COLO829 (cell line): ENCODE measurements at regions not wholly inside any gene's neighbourhood (a gene's known extent, or its start where the extent isn't known, plus 50 kb on each side); places are given as distances from the start of the nearest gene placed in this dataset.

Source experiments
- DNase-seq: peaks from one replicate; pipeline ENCODE4 v3.0.0; 2012; ENCODE audit warnings: low spot score

DNA sequence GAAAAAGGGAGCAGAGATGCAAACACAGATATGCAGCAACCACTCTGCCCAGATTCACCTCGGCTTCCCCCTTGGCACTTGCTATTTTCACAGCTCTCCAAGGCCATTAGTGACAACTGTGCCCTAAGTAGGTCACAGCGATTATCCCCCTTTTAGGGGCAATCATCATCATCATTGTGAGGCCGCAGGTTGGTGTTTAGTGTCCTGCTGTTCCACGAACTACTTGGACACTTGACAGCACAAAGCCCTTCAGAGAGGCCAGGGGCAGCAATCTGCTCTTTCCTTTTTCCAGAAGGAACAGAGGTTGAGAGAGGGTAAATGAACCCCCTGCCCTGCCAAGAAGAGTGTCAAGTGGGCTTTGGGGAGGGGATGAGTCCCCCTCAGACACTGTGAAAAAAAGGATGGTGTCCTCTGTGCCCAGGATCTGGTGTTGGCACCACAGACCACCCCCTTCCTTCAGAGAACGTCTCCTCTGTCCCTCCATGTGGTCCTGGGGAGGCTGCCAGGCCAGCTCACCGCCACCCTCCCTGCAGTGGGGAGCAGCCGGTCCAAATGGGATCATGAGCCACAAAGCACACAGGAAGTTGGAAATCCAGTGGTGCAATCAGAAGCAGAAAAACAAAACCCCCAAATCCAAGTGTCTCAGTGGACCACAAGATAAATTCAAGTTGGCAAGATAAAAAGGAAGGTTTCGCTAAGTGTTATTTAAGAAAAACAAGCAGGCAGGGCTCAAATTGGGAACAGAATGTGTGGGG is 78.4 kb upstream of the MED9 start:
- no peak for DNase-seq

DNA sequence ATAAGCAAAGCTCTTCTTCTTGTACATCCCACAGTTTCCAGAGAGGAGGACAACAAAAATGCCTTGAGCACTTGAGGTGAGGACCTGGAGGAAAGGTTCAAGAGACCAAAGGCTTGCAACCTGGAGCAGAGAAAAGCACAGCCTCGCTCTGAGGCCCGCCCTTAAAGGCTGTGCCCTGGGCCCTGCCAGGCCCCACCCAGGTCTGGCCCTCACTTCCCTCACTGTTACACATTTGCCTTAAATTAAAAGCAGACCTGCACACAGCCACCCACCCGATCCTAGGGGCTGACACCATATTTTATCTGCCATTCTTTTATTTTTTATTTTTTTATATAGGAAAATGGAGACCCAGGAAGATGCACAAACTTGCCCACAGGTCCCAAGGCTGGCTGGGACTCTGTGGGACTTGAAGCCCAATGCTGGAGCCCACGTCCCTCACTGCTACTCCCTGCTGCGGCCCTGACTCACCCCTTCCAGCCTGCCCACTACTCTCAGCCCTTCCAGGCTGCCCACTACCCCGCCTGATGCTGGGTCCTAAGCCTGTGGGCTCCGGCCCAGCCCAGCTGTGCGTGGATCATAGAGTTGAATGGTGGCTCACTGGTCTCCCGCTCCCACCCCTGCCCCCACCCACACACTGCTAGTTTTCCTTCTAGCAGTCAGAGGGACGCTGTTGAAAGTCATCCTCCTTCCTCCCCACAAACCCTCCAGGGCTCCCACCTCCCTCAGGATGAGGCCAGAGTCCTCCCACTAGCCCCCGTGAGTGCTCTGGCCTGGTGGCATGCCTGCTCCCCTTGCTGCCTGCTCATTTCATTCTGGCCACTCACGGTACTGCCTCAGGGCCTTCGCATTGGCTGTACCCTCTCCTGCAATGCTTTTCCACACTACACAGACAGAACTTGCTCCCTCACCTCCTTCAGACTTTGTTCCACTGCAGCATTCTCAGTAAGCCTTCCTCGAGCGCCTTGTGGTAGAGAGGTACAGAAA is 77.6 kb upstream of the MED9 start:
- DNase-seq, result no peak

DNA sequence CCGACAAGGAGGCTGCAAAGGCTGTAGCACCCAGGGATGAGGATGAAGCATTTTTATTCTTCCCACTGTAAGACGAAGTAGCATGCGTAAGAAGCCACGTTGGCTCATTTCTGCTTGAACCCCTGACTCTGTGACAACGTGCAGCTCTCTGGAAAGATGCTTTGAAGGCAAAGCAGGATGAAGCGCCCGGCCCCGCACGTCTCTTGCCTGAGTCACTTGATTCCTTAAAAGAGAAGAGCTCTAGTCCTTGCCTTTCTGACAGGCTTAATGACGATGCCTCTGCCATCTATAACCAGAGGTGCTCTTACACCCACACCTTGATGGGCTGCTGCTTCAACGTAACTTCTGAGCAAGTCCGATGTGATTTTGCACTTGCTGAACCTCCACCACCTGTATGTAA is 76.7 kb upstream of the MED9 start:
- DNase-seq, result no peak

DNA sequence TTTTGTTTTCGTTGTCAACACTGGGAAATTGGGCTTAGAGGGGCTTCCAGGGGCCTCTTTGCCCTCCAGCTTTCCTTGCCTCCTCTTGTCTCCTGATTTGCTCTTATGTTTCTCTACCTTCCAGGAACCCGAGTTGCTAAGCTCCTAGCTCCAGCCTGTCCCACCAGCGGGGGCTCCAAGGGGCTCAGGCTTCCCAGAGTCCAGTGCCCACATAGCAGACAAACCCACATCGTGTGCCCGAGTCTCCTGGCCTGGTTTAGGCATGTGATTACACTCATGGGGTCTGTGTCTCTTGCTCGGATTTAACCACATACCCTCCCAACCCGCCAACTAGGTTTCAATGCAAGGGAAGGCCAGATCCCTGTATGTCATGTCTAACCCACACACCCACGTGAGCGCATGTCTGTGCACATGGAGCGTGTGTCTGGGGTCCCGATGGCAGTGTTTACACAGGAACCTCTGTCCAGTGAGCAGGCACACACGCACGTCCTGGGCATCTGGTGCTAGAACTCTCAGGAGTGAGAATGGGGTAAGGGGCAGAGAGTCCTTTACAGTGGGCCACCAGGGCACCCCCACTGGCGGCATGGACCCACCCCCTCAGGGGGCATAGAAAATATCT is 76.1 kb upstream of the MED9 start:
- DNase-seq, result no peak

GRCh38 chr17:17401271-17401781 is 75.5 kb upstream of the MED9 start:
- DNase-seq, result no peak

DNA sequence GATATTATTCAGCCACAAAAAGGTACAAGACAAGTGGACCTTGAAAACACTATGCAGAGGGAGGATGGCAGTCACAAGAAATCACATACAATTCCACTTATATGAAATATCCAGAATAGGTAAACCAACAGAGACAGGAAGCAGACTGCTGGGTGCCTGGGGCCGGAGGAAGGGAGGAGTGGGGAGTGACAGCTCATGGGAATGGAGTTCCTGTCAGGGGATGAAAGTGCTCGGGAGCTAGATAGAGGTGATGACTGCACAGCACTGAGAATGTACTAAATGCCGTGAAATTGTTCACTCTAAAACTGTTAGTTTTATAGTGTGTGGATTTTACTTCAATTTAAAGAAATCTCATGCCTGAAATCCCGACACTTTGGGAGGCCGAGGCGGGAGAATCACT is 74.2 kb upstream of the MED9 start:
- DNase-seq, result no peak

- DNase-seq, result no peak
Observed at GRCh38 chr17:17403065-17403464, 73.7 kb upstream of the MED9 start.

GRCh38 chr17:17403899-17404576 is 72.8 kb upstream of the MED9 start:
- no peak for DNase-seq

GRCh38 chr17:17405673-17406072 is 71.1 kb upstream of the MED9 start:
- DNase-seq, result no peak

DNA sequence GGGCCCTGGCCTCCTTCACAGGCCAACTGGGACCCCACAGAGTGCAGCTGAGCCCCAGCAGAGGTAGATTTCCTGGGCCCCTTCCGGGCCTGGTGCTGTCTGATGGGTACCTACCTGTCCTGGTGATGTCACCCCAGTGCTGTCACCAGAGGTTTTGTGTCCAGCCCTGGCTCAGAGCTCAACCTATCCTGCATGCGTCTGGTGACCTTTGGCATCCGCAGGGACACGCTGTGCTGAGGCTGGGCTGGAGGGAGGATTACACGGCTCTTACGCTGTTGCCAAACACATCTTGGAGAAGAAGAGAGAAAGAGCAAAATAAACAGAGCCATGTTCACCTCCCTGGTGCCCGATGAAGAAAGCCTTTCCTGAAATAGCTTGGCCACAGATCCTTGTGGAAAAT is 70.6 kb upstream of the MED9 start:
- no peak for DNase-seq

DNA sequence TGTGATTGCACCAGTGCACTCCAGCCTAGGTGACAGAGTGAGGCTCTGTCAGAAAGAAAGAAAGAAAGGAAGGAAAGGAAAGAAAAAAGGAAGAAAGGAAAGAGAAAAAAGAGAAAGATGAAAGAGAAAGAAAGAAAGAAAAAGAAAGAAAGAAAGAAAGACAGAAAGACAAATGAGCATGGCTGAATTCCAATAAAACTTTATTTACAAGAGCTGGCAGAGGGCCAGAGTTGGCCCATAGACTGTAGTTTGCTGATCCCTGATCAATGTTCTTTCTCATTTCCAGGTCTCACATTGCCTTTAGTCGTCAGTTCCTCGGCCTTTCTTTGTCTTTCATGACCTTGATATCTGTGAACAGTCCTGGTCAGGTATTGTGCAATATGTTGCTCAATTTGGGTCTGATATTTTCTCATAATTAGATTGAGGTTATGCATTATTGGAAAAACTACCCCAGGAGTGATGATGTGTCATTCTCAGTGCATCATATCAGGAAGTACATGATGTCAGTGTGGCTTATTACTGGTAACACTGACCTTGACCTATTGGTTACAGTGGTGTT is 68.5 kb upstream of the MED9 start:
- DNase-seq, result no peak

DNA sequence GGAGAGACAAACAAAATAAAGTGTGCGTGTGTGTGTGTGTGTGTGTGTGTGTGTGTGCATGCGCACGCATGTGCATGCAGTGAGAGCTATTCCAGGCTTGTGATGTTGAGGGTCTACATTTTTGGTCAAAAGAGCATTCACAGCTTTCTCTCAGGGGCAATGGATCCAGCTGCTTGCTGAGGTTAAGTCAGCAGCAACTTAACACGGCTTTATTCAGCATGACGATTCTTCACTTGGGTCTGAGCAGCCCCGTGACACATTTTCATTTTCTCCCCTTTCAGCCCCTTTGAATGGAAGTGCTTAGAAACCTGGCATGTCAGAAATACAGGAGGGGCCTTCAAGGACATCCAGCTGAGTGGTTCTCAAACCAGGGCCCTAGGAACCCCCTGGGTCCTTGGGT is 66.4 kb upstream of the MED9 start:
- DNase-seq, result no peak

DNA sequence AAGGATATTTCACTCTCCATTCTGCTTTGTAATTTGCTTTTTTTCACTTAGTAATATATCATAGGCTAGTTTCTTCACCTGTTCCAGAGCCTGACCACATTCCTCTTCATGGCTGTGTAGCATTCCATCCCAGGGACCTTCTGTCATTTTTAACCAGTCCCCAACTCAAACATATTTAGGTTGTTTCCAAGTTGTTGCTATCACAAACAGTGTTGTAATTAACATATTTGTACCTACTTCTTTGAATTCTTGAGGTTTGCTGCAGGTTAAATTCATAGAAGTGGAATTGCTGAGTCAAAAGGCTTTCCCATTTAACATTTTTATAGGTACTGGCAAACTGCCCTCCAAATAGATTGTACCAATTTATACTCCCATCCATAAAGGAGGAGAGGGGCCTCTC is 65.1 kb upstream of the MED9 start:
- no peak for DNase-seq

DNA sequence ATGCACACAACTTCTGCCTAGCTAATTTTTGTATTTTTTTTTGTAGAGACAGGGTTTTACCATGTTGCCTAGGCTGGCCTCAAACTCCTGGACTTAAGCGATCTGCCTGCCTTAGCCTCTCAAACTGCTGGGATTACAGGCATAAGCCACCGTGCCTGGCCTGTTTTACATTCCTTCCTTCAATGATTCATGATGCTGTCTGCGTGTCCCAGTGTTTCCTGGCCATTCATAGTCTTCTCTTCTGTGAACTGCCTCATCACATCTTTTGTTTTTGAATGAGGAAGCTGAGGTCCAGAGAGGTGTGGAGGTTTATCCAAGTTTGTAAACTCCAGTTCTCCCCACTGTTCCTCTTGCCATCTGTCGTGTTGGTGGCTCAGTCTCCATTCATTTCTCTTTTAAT is 64.5 kb upstream of the MED9 start:
- DNase-seq, result no peak

GRCh38 chr17:17413215-17413792 is 63.5 kb upstream of the MED9 start:
- DNase-seq, result no peak

GRCh38 chr17:17413821-17414220 is 63.0 kb upstream of the MED9 start:
- DNase-seq, result no peak

DNA sequence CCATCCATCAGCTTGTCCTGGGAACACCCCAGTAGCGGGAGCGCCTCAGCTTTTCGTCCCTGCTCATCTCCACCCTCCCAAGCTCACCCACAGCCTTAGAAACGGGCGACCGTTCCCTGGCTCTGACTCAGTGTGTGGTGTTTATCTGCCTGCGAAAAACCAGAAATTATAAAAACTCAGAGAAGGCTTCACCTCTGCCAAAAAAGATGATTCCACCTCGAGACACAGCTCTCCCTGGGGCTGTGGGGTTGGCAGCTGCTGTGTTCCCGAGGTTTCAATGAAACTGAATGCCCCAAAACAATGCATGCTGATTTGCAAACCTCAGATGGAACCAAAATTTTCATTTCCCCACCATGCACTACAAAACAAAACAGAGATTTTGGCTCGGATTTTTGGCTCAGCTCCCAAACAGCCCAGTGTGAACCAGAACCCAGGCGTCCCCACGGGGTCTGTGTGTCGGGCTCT is 62.4 kb upstream of the MED9 start:
- DNase-seq, result no peak

GRCh38 chr17:17415006-17415405 is 61.8 kb upstream of the MED9 start:
- no peak for DNase-seq

GRCh38 chr17:17416007-17416399 is 60.8 kb upstream of the MED9 start:
- peak; percentile 75 for DNase-seq

GRCh38 chr17:17416400-17417360 is 60.1 kb upstream of the MED9 start:
- DNase-seq, result no peak
